Thyroid gland (tissue), 4 donors: ENCODE measurements at regions not wholly inside any gene's neighbourhood (a gene's known extent, or its start where the extent isn't known, plus 50 kb on each side); places are given as distances from the start of the nearest gene placed in this dataset.

Experiments
- POLR2A ChIP-seq, 2 donors: fragments of 450-650 bp; IDR thresholded peaks; one replicate each; pipeline ENCODE4 v1.6.1; 2017; ENCODE audit warnings: antibody characterized with exemption in 2 of 2, mild to moderate bottlenecking in 2 of 2, moderate library complexity in 1 of 2
- TF ChIP-seq, protein P1 (sequence below), 6 experiments: fragments of 200-600 bp in 3 of 6; fragments of 450-650 bp in 3 of 6; sonication (generic) in 3 of 6; IDR thresholded peaks; one replicate each; pipeline ENCODE4 v1.5.1; 2016 to 2019; ENCODE audit warnings: antibody characterized with exemption in 6 of 6, mild to moderate bottlenecking in 2 of 6, inconsistent platforms in 1 of 6, moderate library complexity in 1 of 6

DNA sequence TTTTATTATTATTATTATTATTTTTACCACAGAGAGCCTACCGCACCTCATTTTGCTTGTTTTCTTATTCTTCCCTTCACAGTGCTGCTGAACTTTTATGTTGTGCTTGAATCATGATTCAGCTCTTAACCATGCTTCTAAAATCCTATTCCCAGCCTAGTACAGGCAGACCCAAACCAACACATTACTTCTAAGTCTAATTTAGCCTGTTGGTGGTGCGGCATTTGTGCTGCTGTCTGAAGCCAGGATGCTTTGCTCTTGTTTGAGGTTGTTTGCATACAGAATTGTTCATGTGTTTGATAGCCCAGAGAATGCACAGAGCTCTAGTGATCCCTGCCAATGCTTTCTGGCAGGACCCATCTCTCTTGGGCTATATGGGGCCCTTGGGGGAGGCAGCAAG, 213.5 kb upstream of the KCNG1 start:
- TF ChIP-seq, protein P1, sequence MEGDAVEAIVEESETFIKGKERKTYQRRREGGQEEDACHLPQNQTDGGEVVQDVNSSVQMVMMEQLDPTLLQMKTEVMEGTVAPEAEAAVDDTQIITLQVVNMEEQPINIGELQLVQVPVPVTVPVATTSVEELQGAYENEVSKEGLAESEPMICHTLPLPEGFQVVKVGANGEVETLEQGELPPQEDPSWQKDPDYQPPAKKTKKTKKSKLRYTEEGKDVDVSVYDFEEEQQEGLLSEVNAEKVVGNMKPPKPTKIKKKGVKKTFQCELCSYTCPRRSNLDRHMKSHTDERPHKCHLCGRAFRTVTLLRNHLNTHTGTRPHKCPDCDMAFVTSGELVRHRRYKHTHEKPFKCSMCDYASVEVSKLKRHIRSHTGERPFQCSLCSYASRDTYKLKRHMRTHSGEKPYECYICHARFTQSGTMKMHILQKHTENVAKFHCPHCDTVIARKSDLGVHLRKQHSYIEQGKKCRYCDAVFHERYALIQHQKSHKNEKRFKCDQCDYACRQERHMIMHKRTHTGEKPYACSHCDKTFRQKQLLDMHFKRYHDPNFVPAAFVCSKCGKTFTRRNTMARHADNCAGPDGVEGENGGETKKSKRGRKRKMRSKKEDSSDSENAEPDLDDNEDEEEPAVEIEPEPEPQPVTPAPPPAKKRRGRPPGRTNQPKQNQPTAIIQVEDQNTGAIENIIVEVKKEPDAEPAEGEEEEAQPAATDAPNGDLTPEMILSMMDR (IDR thresholded peaks at IDR 0.05) = no peak
- TF ChIP-seq POLR2A (IDR thresholded peaks at IDR 0.05) = no peak
